KMS-11 (cell line): ENCODE measurements at regions not wholly inside any gene's neighbourhood (a gene's known extent, or its start where the extent isn't known, plus 50 kb on each side); places are given as distances from the start of the nearest gene placed in this dataset.

Source experiments
- H2AFZ ChIP-seq: fragments of 200-600 bp; sonication (generic); 2 replicates; pipeline ENCODE4 v1.6.1; 2016; ENCODE audit warnings: antibody characterized with exemption, mixed run types, low read depth
- H3K27ac ChIP-seq: fragments of 200-600 bp; sonication (generic); 2 replicates; pipeline ENCODE4 v1.6.1; 2016; ENCODE audit warnings: mild to moderate bottlenecking, mixed run types
- H3K27me3 ChIP-seq: fragments of 200-600 bp; sonication (generic); 2 replicates; pipeline ENCODE4 v1.6.1; 2017; ENCODE audit warnings: mild to moderate bottlenecking, low read depth, mixed run types, moderate library complexity; ENCODE audit not compliant: insufficient read depth
- H3K36me3 ChIP-seq: fragments of 200-600 bp; sonication (generic); 2 replicates; pipeline ENCODE4 v1.6.1; 2017; ENCODE audit warnings: mild to moderate bottlenecking, mixed run types; ENCODE audit not compliant: insufficient read depth
- H3K4me1 ChIP-seq: fragments of 200-600 bp; sonication (generic); 2 replicates; pipeline ENCODE4 v1.6.1; 2016; ENCODE audit warnings: mild to moderate bottlenecking, low read depth, mixed run types; ENCODE audit not compliant: poor library complexity, severe bottlenecking
- H3K4me2 ChIP-seq: fragments of 200-600 bp; sonication (generic); 2 replicates; pipeline ENCODE4 v1.7.0; 2016; ENCODE audit warnings: mild to moderate bottlenecking, mixed run types
- H3K4me3 ChIP-seq: fragments of 200-600 bp; sonication (generic); IDR thresholded peaks from 2 replicates; pipeline ENCODE4 v1.6.1; 2017; ENCODE audit warnings: low read depth, low read length, mixed read lengths; ENCODE audit not compliant: insufficient read depth
- H3K79me2 ChIP-seq: fragments of 200-600 bp; sonication (generic); 2 replicates; pipeline ENCODE4 v1.6.1; 2016; ENCODE audit warnings: low read depth, mixed run types; ENCODE audit not compliant: insufficient read depth
- H3K9ac ChIP-seq: fragments of 200-600 bp; sonication (generic); 2 replicates; pipeline ENCODE4 v1.6.1; 2016; ENCODE audit warnings: mild to moderate bottlenecking, mixed run types
- H4K20me1 ChIP-seq: fragments of 200-600 bp; sonication (generic); 2 replicates; pipeline ENCODE4 v1.6.1; 2016; ENCODE audit warnings: mild to moderate bottlenecking, mixed run types; ENCODE audit not compliant: insufficient read depth
- TF ChIP-seq, protein P1 (sequence below): fragments of 200-600 bp; sonication (generic); conservative IDR thresholded peaks from 2 replicates; pipeline ENCODE4 v1.6.1; 2017; ENCODE audit warnings: low read depth, mild to moderate bottlenecking, antibody characterized with exemption, low read length, moderate library complexity, mixed read lengths

DNA sequence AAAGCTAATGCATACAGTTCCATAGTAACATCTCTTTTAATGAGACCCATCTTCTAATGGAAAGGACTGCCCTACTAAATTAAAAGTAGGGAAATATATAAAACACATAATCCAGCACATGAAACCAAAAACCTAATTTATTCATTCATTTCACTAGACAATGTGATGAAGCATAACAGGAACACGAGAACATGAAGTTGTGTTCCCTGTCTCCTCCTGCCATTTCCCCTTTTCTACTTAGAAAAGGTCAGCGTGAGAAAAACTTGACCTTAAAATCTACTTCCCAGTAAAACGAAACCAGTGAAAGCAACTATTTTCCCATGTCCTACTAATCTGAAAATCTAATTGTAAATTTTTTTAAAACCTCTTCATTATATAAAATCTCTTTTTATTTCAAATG lies 847.5 kb downstream of the TLE1 start:
- TF ChIP-seq, protein P1, sequence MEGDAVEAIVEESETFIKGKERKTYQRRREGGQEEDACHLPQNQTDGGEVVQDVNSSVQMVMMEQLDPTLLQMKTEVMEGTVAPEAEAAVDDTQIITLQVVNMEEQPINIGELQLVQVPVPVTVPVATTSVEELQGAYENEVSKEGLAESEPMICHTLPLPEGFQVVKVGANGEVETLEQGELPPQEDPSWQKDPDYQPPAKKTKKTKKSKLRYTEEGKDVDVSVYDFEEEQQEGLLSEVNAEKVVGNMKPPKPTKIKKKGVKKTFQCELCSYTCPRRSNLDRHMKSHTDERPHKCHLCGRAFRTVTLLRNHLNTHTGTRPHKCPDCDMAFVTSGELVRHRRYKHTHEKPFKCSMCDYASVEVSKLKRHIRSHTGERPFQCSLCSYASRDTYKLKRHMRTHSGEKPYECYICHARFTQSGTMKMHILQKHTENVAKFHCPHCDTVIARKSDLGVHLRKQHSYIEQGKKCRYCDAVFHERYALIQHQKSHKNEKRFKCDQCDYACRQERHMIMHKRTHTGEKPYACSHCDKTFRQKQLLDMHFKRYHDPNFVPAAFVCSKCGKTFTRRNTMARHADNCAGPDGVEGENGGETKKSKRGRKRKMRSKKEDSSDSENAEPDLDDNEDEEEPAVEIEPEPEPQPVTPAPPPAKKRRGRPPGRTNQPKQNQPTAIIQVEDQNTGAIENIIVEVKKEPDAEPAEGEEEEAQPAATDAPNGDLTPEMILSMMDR = no peak
- Histone ChIP-seq H3K4me1 (no peaks in the 10 kb centered on the region), H2AFZ (no peak overlapping the region), H4K20me1 (no peaks in the 10 kb centered on the region), H3K9ac (no peak overlapping the region), H3K4me2 (no peak overlapping the region), H3K36me3 (no peaks in the 10 kb centered on the region), H3K4me3 (no peak overlapping the region), H3K27me3 (no peaks in the 10 kb centered on the region), H3K27ac (no peak overlapping the region), H3K79me2 (no peaks in the 10 kb centered on the region)

DNA sequence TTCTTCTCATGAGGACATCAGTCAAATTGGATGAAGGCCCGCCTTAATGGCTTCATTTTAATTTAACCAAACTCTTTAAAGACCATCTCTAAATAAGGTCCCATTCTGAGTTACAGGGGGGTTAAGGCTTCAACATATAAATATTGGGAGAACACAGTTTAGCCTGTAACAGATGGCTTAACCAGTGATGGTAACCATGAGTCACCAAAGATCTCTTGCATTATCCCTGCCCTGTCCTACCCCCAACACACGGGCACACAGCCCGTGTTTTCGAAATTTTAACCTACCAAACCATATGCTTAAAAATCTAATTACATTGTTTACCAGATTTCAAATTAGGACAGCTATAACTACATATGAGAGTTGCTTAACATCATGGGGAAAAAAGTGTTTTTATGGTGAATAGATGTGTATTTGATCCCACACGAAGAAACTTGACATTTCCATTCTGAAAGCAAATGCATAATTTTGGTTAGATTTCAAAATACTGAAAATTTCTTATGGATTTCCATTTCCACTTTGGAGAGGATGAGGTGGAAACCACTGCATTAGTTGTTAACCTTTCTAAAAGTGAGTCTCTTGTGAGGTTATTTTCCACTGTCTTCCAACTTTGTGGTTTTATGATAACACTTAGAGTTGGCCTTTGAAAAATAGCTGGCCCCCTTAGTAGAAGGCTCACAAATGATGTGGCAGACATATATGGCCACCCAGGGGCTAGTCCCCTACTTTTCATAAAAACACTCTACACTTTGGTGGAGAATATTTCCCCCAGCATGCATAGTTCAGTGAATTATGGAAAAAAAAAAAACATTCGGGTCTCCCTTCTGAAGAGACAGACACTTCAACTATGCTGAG lies 849.3 kb downstream of the TLE1 start:
- no peaks in the 10 kb centered on the region for H3K27me3 ChIP-seq
- no peaks in the 10 kb centered on the region for H4K20me1 ChIP-seq
- H2AFZ ChIP-seq = no peak overlapping the region
- no peaks in the 10 kb centered on the region for H3K36me3 ChIP-seq
- H3K27ac ChIP-seq = no peak overlapping the region
- H3K79me2 ChIP-seq = no peaks in the 10 kb centered on the region
- H3K9ac ChIP-seq = no peak overlapping the region
- H3K4me2 ChIP-seq = no peak overlapping the region
- TF ChIP-seq, protein P1 = no peak
- no peaks in the 10 kb centered on the region for H3K4me1 ChIP-seq
- H3K4me3 ChIP-seq = no peak overlapping the region

DNA sequence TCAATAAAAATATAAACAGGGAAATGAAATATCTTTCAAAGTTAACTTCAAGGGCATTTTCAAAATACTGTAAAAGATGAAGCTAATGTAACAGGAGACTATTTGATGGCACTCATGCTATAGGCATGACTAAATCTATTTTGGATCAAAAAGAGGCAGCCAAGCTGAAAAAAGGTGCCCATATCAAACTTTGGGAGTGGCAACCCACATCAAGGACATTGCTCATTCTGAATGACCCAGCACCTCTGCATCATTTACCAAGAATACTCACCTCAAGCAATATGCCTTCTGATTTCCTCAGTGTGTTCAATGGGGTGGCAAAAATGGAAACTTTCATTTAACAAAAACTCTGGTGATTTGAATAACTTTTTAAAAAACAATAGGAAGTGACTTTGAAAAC lies 853.3 kb downstream of the TLE1 start:
- Histone ChIP-seq H3K4me1 (no peaks in the 10 kb centered on the region), H3K4me3 (no peak overlapping the region), H3K79me2 (no peaks in the 10 kb centered on the region), H3K4me2 (no peak overlapping the region), H3K27me3 (no peaks in the 10 kb centered on the region), H2AFZ (no peak overlapping the region), H3K36me3 (no peaks in the 10 kb centered on the region), H3K9ac (no peak overlapping the region), H4K20me1 (no peaks in the 10 kb centered on the region), H3K27ac (no peak overlapping the region)
- TF ChIP-seq, protein P1 = no peak

DNA sequence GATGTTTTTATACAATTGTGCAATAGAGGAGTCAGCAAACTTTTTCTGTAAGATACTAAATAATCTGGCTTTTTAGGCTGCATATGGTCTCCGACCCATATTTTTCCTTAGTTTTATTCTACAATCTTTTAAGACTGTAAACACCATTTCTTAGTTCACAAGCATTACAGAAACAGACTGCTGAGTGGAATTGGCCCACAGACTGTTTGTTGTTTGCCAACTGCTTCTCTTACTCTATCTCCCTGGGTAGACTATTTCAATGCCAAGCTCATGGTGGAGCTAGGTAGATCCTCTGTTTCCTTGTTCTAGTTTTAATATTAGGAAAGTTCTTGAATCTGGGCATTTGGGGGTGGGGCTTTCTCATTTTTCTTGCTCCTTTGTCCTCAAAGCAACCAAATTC lies 857.6 kb downstream of the TLE1 start:
- TF ChIP-seq, protein P1 = no peak
- no peak overlapping the region for H3K4me2 ChIP-seq

More for the DNA sequence above, 857.6 kb downstream of the TLE1 start:
- Histone ChIP-seq H2AFZ (no peak overlapping the region), H3K79me2 (no peaks in the 10 kb centered on the region), H3K27ac (no peak overlapping the region), H3K9ac (no peak overlapping the region), H3K27me3 (no peaks in the 10 kb centered on the region), H3K36me3 (no peaks in the 10 kb centered on the region), H3K4me1 (no peaks in the 10 kb centered on the region), H3K4me3 (no peak overlapping the region), H4K20me1 (no peaks in the 10 kb centered on the region)
